B cell (primary cell): ENCODE measurements at regions not wholly inside any gene's neighbourhood (a gene's known extent, or its start where the extent isn't known, plus 50 kb on each side); places are given as distances from the start of the nearest gene placed in this dataset.

Source experiments
- CTCF ChIP-seq: fragments of 200-600 bp; IDR thresholded peaks from one replicate; pipeline ENCODE4 v1.8.0; 2022; ENCODE audit warnings: antibody characterized with exemption, mild to moderate bottlenecking
- EZH2 ChIP-seq: IDR thresholded peaks from 2 replicates; pipeline ENCODE4 v1.6.1; 2012; ENCODE audit warnings: borderline replicate concordance, low read depth, mild to moderate bottlenecking, moderate library complexity, low read length; ENCODE audit not compliant: insufficient read depth, poor library complexity, severe bottlenecking

DNA sequence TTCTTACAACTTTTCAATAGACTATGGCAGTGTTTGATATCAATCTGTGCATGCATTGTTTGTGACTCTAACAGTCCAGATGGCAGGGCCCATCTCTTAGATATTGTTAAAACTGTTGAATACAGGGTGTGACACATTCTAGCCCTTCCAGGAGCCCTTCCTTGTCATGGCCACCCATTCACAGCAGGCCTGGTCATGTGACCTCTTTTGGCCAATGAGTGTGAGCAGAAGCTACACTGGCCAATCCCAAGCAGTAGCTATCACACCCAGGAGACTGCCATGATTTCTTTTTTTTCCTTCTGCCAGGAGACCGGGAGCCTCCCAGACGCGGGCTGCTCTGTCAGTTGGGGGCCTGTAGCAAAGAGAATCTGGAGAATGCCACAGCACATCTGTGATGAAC, 655.4 kb upstream of the MKI67 start:
- TF ChIP-seq CTCF (no peak), EZH2 (no peak)
